ENCODE measurements at regions not wholly inside any gene's neighbourhood (a gene's known extent, or its start where the extent isn't known, plus 50 kb on each side); places are given as distances from the start of the nearest gene placed in this dataset.
"Not testable (repeated sequence)": the region's sequence is repeated elsewhere in the genome, so short reads cannot be mapped to it uniquely, and the experiment has no call there.

GRCh38 chr2:239804161-239805042 lies 220.7 kb downstream of the NDUFA10 start:
- DNase-seq = no peak

- no peak for DNase-seq
These were observed 221.4 kb downstream of the NDUFA10 start for GRCh38 chr2:239803766-239804115.

GRCh38 chr2:239803102-239803765 lies 221.9 kb downstream of the NDUFA10 start:
- no peak for DNase-seq

GRCh38 chr2:239802185-239802649 lies 222.9 kb downstream of the NDUFA10 start:
- no peak for DNase-seq

GRCh38 chr2:239801404-239802184 lies 223.5 kb downstream of the NDUFA10 start:
- no peak for DNase-seq

GRCh38 chr2:239800785-239801386 lies 224.3 kb downstream of the NDUFA10 start:
- no peak for DNase-seq

- DNase-seq = no peak
These were observed 227.8 kb downstream of the NDUFA10 start for GRCh38 chr2:239797316-239797715.

- not testable (repeated sequence) for DNase-seq
These were observed 229.4 kb downstream of the NDUFA10 start for GRCh38 chr2:239795761-239796160.

GRCh38 chr2:239793836-239794235 lies 231.3 kb downstream of the NDUFA10 start:
- DNase-seq = no peak

- no peak for DNase-seq
These were observed 232.1 kb downstream of the NDUFA10 start for GRCh38 chr2:239793086-239793485.

- no peak for DNase-seq
These were observed 232.6 kb downstream of the NDUFA10 start for GRCh38 chr2:239792405-239793084.

GRCh38 chr2:239791526-239792404 lies 233.4 kb downstream of the NDUFA10 start:
- DNase-seq = no peak

GRCh38 chr2:239790721-239791120 lies 234.4 kb downstream of the NDUFA10 start:
- DNase-seq = no peak

- no peak for DNase-seq
These were observed 234.8 kb downstream of the NDUFA10 start for GRCh38 chr2:239790313-239790712.

GRCh38 chr2:239789711-239790110 lies 235.4 kb downstream of the NDUFA10 start:
- DNase-seq = no peak

GRCh38 chr2:239788576-239789098 lies 236.5 kb downstream of the NDUFA10 start:
- no peak for DNase-seq

- DNase-seq = no peak
These were observed 237.5 kb downstream of the NDUFA10 start for GRCh38 chr2:239787538-239788050.

- DNase-seq = no peak
These were observed 238.4 kb downstream of the NDUFA10 start for GRCh38 chr2:239786791-239787190.

- no peak for DNase-seq
These were observed 243.7 kb downstream of the NDUFA10 start for GRCh38 chr2:239781454-239781853.

Measured in muscle of back (tissue), 3 donors.